ENCODE measurements at regions not wholly inside any gene's neighbourhood (a gene's known extent, or its start where the extent isn't known, plus 50 kb on each side); places are given as distances from the start of the nearest gene placed in this dataset.

GRCh38 chr18:25470062-25470461 is 118.1 kb upstream of the ZNF521 start:
- FAIRE-seq: no peak

GRCh38 chr18:25469489-25469888 is 117.5 kb upstream of the ZNF521 start:
- no peak for FAIRE-seq

- no peak for FAIRE-seq
Observed at GRCh38 chr18:25467226-25467987, 115.4 kb upstream of the ZNF521 start.

GRCh38 chr18:25465152-25465732 is 113.3 kb upstream of the ZNF521 start:
- FAIRE-seq: no peak

GRCh38 chr18:25464227-25464626 is 112.3 kb upstream of the ZNF521 start:
- FAIRE-seq: no peak

- FAIRE-seq: no peak
Observed at GRCh38 chr18:25463726-25464125, 111.8 kb upstream of the ZNF521 start.

GRCh38 chr18:25459814-25460213 is 107.8 kb upstream of the ZNF521 start:
- FAIRE-seq: no peak

- no peak for FAIRE-seq
Observed at GRCh38 chr18:25457601-25458000, 105.6 kb upstream of the ZNF521 start.

- FAIRE-seq: no peak
Observed at GRCh38 chr18:25457126-25457525, 105.2 kb upstream of the ZNF521 start.

- no peak for FAIRE-seq
Observed at GRCh38 chr18:25456334-25457010, 104.5 kb upstream of the ZNF521 start.

GRCh38 chr18:25455646-25456045 is 103.7 kb upstream of the ZNF521 start:
- FAIRE-seq: no peak

GRCh38 chr18:25455159-25455558 is 103.2 kb upstream of the ZNF521 start:
- FAIRE-seq: no peak

- FAIRE-seq: no peak
Observed at GRCh38 chr18:25454730-25455129, 102.8 kb upstream of the ZNF521 start.

- no peak for FAIRE-seq
Observed at GRCh38 chr18:25454270-25454659, 102.3 kb upstream of the ZNF521 start.

- no peak for FAIRE-seq
Observed at GRCh38 chr18:25453556-25454269, 101.7 kb upstream of the ZNF521 start.

- no peak for FAIRE-seq
Observed at GRCh38 chr18:25451077-25451658, 99.2 kb upstream of the ZNF521 start.

GRCh38 chr18:25449046-25449445 is 97.1 kb upstream of the ZNF521 start:
- FAIRE-seq: no peak

- no peak for FAIRE-seq
Observed at GRCh38 chr18:25446972-25447371, 95.0 kb upstream of the ZNF521 start.

- FAIRE-seq: no peak
Observed at GRCh38 chr18:25445430-25445829, 93.5 kb upstream of the ZNF521 start.

GRCh38 chr18:25443776-25444175 is 91.8 kb upstream of the ZNF521 start:
- FAIRE-seq: no peak

- FAIRE-seq: no peak
Observed at GRCh38 chr18:25435149-25435782, 83.3 kb upstream of the ZNF521 start.

GRCh38 chr18:25434745-25435144 is 82.8 kb upstream of the ZNF521 start:
- FAIRE-seq: no peak

GRCh38 chr18:25433590-25433989 is 81.6 kb upstream of the ZNF521 start:
- no peak for FAIRE-seq
